Stimulated activated CD4-positive, alpha-beta T cell treated with anti-CD3 and anti-CD28 coated beads, Interleukin-4, amount 100 ng/mL, for 1 hour (primary cell): ENCODE measurements at regions not wholly inside any gene's neighbourhood (a gene's known extent, or its start where the extent isn't known, plus 50 kb on each side); places are given as distances from the start of the nearest gene placed in this dataset.

Experiments used
- DNase-seq: peaks from one replicate; pipeline ENCODE4 v3.0.0-alpha.2; 2020

DNA sequence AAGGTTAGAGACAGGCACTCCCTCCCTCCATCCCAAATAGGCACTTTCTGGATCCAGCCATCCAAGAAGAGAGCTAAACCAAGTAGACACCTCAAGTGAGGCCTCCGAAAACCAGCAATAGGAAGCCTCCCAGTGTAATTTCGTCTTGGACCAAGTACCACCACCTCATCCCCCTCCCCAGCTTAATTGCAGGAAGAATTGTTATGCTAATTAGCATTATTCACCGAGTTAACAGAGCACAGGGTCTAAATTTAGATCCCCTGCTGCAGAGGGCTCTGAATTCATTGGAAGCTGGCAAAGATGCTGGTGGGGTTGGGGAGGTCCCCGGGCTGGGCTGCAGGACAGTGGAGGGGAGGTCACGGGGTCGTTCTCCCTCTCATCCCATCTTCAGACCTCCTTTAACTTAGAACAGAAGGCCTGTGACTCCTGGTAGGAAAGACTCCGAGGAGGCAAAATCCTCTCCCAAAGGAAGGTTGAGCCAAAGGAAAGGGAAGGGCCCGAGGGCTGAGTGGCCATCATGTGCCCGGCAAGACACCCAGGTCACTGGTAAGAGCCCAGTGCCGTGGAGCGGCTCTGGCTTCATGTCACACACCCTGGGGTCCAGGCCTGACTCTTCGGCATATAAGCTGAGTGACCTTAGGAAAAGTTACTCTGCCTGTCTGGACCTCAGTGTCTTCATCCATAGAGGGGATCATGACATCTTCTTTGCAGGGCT is 209.2 kb upstream of the GRIK3 start:
- DNase-seq: no peak

DNA sequence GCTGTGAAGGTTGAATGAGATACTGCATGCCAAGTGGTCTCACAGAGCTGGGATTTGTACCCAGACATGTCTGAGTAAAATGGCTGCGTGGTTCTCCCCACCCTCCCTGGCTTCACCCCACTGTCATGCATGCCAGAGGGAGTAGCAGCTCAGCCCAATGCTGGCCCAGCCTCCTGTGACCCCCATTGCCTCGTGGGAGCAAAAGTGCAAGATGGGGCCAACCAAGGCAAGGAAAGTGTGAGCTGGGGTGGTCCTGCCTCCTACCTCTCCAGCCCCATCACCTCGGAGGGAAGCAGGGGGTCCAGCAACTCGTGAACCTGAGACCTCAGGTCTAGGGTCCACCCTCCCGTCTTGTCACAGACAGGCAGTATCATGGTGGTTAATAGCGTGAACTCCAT is 209.8 kb upstream of the GRIK3 start:
- no peak for DNase-seq

GRCh38 chr1:37244815-37245214 is 210.5 kb upstream of the GRIK3 start:
- DNase-seq: no peak

DNA sequence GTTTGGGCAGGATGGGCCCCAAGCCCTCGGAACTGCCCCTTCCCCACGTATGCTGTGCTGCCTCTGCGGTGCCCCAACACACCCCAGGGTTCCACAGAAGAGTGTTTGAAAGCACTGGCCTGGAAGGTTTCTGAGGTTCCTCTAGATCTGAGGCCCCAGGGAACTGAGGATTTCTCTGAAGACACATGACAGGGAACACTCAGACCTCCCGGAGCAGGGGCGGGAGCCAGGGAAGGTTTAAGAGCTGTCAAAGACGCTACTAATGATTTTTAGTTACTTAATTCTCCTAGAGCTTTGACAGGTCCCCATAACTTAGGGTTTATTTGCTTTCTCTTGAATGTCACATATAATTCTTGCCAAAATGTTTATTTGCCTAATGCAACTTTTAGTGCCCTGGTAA is 212.3 kb upstream of the GRIK3 start:
- no peak for DNase-seq

GRCh38 chr1:37250371-37250770 is 216.1 kb upstream of the GRIK3 start:
- no peak for DNase-seq

DNA sequence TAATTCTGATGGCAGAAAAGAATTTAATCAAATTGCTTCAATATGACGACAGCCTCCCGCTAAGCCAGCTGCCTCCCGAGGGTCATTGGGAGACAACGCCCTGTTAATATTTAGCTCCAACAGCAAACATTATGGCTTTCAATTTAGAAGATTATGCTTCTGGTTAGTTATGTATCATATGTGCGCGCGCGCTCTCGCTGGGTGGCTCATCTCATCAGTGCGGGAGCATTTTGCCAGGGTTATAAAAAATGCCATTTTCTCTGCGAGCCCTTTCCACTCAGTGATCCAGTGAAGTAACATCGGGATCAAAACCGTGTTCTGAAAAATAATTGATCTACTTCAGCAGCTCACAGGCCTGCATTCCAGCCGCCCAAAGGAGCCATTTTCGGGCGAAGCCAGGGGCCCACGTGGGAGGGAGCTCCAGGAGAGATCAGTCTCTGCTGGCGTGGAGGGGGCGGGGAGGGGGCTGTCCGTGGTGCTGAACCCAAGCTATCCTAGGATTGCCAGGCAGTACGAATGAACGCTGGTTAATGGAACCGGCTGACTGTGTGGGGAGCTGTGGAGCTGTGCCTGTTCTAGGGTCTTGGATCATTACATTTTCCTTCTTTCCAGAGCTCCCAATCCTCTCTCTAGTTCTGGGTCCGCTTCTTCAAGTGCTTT is 219.1 kb upstream of the ZC3H12A start:
- peak; percentile 4 for DNase-seq

DNA sequence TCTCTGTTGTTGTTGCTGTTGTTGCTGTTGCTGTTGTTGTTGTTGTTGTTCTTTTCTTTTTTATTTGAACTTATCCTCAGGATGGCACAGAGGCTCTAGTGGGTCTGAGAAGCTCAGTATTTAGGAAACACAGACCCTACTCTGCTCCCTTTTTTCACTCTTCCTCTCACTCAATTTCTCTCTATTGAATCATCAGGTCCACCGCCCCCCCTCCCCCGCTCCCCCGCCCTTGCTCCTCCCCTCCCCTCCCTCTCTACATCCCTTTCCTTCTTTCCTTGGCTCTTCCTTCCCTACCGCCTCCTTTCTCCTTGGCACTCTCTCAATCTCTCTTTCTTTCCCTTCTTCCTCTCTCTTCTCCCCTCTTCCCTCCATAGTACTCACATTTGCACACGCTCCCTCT is 218.5 kb upstream of the ZC3H12A start:
- DNase-seq: no peak

- DNase-seq: no peak
Observed at GRCh38 chr1:37257646-37258045, 216.7 kb upstream of the ZC3H12A start.

GRCh38 chr1:37258068-37258467 is 216.3 kb upstream of the ZC3H12A start:
- no peak for DNase-seq

- no peak for DNase-seq
Observed at GRCh38 chr1:37259019-37259418, 215.4 kb upstream of the ZC3H12A start.

GRCh38 chr1:37261129-37261528 is 213.3 kb upstream of the ZC3H12A start:
- DNase-seq: no peak

- no peak for DNase-seq
Observed at GRCh38 chr1:37262439-37263170, 211.8 kb upstream of the ZC3H12A start.

GRCh38 chr1:37265156-37265555 is 209.2 kb upstream of the ZC3H12A start:
- DNase-seq: no peak

GRCh38 chr1:37265786-37266667 is 208.4 kb upstream of the ZC3H12A start:
- no peak for DNase-seq

GRCh38 chr1:37267111-37267835 is 207.1 kb upstream of the ZC3H12A start:
- DNase-seq: no peak

DNA sequence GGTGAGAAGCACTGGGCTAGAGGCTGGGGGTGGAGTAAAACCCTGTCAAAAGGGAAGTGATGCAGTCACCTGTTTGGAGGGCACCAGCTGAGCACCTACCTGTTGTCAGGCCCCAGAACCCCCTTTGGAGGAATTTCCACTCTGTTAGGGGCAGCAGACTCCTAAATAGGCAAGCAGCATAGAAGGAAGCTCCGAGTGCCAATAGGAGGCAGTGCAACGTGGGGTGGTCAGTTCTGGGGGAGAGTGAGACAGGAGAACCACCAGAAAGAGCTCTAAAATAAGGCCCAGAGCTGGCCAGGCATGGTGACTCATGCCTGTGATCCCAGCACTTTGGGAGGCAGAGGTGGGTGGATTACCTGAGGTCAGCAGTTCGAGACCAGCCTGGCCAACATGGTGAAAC is 203.7 kb upstream of the ZC3H12A start:
- no peak for DNase-seq

DNA sequence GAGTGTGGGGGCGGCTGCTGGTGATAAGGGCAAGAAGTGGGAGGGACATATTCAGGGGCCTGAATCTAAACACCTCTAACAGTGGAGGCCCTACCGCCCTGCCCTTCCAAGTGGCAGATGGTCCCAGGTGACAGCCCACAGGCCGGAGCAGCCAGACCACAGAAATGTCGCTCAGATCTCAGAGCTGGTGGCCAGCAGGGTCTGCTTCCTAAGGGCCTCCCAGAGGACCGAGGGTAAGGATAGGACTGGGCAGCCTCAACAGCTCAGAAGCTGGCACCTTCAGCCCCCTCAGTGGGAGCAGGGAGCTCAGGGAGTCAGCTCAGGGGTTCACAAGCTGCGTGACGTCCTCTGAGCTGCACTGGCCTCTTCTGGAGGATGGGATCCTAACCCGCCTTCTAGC is 201.8 kb upstream of the ZC3H12A start:
- no peak for DNase-seq

DNA sequence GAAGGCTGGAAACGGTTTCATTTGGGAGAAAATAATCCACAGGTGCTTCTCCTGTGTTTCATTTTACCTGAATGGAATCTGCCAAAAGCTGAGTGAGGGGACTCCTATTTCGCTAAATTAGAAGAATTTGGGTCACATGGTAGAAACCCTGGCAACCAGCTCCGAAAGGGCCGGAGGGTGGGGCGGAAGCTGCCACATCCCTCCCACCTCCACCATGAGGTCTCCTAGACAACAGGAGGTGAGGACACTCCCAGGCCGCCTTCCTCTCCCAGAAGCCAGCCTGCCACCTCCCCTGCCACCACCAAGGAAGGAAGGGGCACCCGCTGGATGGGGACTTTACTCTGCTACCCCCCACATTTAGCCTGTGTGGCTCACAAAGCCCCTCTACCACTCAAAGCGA is 199.9 kb upstream of the ZC3H12A start:
- no peak for DNase-seq

DNA sequence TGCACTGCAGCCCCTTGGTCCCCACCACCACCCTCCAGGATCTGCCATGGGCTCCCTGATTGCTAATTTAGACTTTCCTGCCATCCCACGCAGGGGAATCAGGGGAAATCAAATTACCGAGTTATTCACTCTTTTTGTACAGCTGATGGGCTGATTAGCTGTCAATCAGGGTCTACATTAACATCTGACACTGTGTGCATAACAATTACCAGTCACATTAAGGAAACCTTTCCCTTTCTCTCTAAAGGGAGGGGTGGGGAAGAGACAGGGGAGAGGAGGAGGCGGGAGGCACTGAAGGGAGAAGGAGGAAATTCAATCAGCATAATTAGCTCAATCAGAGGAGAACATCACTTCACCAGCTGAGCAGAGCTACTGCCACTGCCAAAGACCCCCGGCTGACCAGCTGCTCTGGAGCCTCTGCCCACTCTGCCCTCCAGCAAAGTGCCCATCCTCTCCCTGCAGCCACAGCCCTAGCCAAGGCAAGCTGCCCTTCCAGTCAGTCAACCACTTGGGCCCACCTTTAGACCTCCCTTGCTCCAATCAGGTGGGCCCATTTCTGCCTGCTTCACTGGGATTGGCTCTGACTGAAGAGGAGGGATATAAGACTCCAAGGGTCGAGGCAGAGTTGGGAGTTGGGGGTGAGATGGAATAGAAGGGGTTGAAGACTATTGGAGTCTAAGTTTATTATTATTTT is 199.3 kb upstream of the ZC3H12A start:
- no peak for DNase-seq

DNA sequence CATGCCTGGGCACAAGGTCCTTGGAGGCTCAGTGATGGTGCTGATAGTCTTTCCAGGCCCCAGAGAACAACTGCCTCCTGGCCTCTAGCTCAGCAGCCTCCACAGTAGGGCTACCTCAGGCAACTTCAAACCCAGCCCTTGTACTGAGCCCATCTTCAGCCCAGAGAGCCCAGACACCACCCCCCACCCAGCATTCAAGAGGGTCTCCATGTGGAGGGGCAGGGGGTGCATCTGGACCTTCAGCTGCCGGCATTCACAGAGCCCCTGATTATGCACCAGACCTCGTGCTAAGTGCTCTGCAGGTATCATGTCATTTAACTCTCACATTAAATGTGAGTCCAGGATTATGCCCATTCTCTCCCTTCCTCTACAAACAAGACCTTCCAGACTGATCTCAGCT is 197.0 kb upstream of the ZC3H12A start:
- DNase-seq: no peak

- DNase-seq: no peak
Observed at GRCh38 chr1:37281354-37281753, 193.0 kb upstream of the ZC3H12A start.

GRCh38 chr1:37282764-37283163 is 191.6 kb upstream of the ZC3H12A start:
- no peak for DNase-seq
